Fibroblast of the aortic adventitia (primary cell): ENCODE measurements at regions not wholly inside any gene's neighbourhood (a gene's known extent, or its start where the extent isn't known, plus 50 kb on each side); places are given as distances from the start of the nearest gene placed in this dataset.
"Not testable (repeated sequence)": the region's sequence is repeated elsewhere in the genome, so short reads cannot be mapped to it uniquely, and the experiment has no call there.

Experiments
- DNase-seq: peaks from one replicate; pipeline ENCODE4 v3.0.0-alpha.2; 2010; ENCODE audit warnings: low read depth
- H3K4me3 ChIP-seq: 2 replicates; pipeline ENCODE4 v1.5.1; 2011; ENCODE audit warnings: low read depth, mild to moderate bottlenecking, control low read depth, low read length, moderate library complexity
- CTCF ChIP-seq: IDR thresholded peaks from 2 replicates; pipeline ENCODE4 v1.5.1; 2011; ENCODE audit warnings: mild to moderate bottlenecking, low read length, control low read depth, inconsistent platforms; ENCODE audit not compliant: insufficient read depth

- TF ChIP-seq CTCF: no peak
- no peak overlapping the region for H3K4me3 ChIP-seq
- DNase-seq: no peak
These were observed 152.7 kb downstream of the LY86 start for GRCh38 chr6:6741264-6741663.

- TF ChIP-seq CTCF: no peak
- no peak overlapping the region for H3K4me3 ChIP-seq
- no peak for DNase-seq
These were observed 154.0 kb downstream of the LY86 start for GRCh38 chr6:6742535-6742934.

GRCh38 chr6:6744551-6744950 lies 156.0 kb downstream of the LY86 start:
- no peak for TF ChIP-seq CTCF
- DNase-seq: no peak
- H3K4me3 ChIP-seq: no peak overlapping the region

- not testable (repeated sequence) for H3K4me3 ChIP-seq, DNase-seq
These were observed 157.3 kb downstream of the LY86 start for GRCh38 chr6:6745637-6746332.

- no peak for TF ChIP-seq CTCF
- H3K4me3 ChIP-seq: no peak overlapping the region
- no peak for DNase-seq
These were observed 157.9 kb downstream of the LY86 start for GRCh38 chr6:6746333-6746969.

- TF ChIP-seq CTCF: no peak
- no peak for DNase-seq
- H3K4me3 ChIP-seq: no peak overlapping the region
These were observed 158.4 kb downstream of the LY86 start for GRCh38 chr6:6746970-6747338.

GRCh38 chr6:6747371-6747770 lies 158.9 kb downstream of the LY86 start:
- DNase-seq: no peak
- no peak overlapping the region for H3K4me3 ChIP-seq
- TF ChIP-seq CTCF: no peak
